NCI-H1436 treated with DMSO at 0.1 percent for 48 hours (cell line): ENCODE measurements at regions not wholly inside any gene's neighbourhood (a gene's known extent, or its start where the extent isn't known, plus 50 kb on each side); places are given as distances from the start of the nearest gene placed in this dataset.

Experiments
- DNase-seq: peaks from one replicate; lab custom pipeline; 2025; lab: John Stamatoyannopoulos, UW

DNA sequence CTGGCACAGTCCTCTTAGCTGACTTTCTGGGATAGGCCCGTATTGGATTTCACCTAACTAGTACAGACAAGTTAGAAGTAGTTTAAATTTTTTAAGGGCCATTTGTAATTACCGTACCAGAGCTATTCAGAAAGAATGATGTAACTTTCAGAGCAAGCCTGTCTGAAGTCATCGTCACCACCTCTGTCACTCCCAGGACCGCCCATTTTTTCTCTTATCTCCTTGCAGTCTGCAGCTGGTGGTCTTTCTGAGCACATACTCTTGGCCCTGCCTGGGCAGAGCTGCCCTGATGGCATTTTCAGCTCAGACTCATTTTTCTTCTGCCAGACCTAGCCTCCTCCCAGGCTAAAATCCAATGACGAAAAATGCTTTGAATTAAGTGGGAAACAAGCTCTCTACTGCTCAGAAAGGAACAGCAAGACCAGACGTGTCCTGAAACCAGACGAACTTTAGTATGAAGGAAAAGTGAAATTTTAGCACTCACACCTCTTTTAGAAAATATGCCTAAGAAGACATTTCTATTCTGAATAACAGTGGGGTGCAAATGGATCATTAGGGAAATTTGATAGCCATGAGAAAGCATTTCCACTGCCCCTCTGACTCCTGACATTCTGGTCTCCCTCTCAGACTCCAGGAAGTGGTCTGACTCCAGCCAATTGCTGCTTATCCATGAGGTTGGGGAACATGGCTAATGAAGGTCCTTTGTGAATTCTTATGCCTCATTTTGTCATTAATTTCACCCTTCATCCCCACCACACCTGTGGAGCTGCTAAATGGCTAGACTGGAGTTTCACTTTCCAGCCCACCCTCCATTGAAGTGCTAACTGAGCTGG is 162.4 kb upstream of the GYPA start:
- DNase-seq: no peak

DNA sequence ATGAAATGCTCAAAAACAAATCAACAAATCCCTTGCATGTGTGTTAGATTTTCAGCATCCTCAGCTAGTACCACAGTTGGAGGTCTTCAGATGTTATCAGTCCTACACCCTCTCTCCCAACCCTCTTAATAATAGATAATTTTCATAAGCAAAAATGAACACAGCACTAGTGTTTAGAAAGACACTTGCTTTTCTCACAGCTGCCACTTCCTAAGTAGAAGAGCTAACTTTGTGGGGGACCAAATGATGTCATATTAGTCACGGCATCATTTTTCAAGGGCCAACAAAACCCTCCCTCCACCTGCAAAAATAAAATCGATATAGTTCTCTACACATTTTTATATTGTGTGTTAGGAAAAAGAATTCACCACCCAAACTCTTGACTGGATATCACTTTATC is 163.5 kb upstream of the GYPA start:
- no peak for DNase-seq

DNA sequence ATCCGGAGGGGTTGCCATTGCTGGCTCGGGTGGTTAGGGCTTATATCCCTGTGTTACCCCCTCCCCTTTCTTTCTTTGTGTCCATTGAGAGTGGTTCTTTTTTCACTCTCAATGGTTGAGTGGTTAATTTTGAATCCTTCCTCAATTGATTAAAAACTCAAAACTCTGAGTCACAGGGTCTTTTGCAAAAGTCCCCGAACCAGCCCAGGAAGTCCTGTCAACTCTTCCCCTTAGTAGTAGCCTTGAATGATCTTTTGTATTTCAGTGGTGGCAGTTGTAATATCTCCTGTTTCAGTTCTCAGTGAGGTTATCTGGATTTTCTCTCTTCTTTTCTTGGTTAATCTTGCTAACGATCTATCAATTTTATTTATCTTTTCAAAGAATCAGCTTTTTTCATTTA is 170.0 kb upstream of the GYPA start:
- DNase-seq: no peak

DNA sequence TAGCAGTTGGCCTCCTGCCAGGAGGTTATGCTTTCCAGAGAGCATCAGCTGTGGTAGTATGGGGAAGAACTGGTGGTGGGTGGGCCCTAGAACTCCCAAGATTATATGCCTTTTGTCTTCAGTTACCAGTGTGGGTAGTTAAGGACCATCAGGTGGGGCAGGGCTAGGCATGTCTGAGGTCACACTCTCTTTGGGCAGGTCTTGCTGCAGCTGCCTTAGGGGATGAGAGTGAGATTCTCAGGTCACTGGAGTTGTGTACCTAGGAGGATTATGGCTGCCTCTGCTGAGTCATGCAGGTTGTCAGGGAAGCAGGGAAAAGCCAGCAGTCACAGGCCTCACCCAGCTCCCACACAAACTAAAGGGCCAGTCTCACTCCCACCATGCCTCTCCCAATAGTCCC is 172.9 kb upstream of the GYPA start:
- DNase-seq: no peak

DNA sequence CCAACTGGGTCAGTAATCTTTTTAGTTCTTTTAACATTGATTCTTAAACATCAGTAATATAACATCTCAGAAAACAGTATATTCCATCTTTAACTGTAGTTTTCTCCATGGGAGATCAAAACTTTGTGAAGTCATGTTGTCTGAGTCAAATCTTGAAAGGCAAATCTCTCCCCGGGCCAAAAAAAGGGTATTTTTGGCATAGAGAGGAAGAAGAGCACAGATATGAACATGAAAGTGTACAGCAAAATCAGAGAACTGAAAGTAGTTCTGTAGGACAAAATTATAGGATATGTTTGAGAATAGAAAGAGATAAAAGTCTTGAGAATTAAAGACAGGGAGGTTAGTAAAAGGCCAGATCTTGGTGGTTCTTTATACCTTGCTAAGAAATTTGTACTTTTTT is 176.4 kb upstream of the GYPA start:
- DNase-seq: no peak

DNA sequence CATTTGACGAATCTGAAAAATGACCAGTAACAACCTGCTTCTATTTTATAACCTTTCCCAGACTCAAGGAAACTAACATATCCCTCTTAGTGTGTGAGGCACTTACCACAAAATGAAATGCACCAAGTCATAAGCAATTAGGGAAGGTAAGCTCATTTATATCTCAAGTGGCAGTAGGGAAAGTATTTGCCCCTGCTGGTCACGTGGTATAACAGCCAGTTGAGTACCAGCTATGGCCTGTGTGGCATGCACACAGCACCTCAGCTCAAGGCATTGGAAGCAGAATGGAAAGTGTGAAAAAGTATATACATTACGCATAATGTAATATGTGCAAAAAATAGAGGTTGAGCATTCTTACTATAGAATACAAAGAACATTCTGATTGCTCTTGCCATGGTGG is 178.3 kb upstream of the GYPA start:
- DNase-seq: no peak

DNA sequence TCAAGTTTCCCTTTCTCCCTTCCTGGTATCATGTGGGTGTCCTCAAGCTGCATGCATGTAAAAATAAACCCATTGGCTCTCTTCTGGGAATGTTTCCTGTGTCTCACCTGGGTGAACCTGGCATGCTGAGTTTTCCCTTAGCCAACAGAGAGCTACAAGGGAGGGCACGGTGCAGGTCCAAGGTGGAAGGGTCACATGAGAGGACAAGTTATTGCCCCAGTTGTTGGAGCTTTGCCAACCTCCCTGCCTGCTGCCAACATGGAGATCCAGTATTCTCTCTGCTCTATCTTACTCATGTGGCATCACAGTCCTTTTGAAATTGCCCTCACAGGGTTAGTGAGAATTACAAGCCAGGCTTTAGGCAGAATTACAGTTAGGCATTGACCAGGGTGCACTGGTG is 196.1 kb upstream of the GYPA start:
- DNase-seq: no peak

DNA sequence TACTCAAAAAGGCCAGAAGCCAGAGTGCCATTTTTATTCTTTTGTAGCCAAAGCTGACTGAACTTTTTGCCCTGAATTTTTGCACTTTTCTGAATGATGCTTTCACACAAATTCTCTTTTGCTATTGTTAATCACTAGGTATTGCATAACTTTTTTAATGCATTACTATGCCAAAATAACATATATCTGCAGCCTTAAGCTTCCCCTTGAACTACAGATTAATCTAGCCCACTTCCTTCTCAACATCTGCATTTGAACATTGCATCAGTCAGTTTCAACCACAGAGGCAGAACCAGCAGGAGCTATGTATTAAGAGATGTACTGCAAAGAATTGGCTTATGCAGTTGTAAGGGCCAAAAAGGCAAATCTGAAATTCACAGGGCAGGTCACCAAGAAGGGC is 197.6 kb upstream of the GYPA start:
- DNase-seq: no peak

DNA sequence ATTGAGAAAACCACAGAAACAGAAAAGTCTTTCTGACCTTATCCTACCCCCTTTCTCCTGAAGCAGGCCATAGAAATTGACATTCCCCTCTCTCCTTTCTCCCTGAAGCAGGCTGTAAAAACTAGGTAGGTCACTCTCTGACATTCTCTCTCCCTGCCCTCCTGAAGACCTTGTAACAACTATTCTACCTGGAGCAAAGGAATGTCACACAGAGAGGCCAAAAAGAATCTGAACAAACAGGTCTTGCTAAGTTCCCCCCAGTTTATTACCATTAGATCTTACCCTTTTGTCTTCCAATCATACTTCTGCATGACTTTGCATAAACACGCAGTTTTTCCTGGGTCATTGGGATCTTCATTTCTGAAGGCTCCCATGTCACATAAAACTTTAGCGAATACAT is 198.3 kb upstream of the GYPA start:
- no peak for DNase-seq

DNA sequence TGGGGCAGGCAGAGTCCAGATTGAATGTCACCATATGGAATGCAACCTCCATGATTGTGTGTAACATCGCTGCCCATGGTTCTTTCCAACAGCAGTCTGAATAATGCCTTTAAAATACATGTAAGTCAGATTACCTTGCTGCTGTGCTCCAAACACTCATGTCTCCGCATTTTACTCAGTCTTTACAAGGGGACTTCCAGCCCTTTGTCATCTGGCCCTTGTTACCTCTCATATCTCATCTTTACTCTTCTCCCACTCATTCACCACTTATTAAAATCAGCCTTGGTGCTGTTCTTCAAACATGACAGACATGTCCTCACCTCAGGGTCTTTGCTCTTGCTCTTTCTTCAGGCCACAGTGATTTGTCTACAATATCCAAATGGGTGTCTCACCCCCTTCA is 200.4 kb upstream of the GYPA start:
- DNase-seq: no peak

DNA sequence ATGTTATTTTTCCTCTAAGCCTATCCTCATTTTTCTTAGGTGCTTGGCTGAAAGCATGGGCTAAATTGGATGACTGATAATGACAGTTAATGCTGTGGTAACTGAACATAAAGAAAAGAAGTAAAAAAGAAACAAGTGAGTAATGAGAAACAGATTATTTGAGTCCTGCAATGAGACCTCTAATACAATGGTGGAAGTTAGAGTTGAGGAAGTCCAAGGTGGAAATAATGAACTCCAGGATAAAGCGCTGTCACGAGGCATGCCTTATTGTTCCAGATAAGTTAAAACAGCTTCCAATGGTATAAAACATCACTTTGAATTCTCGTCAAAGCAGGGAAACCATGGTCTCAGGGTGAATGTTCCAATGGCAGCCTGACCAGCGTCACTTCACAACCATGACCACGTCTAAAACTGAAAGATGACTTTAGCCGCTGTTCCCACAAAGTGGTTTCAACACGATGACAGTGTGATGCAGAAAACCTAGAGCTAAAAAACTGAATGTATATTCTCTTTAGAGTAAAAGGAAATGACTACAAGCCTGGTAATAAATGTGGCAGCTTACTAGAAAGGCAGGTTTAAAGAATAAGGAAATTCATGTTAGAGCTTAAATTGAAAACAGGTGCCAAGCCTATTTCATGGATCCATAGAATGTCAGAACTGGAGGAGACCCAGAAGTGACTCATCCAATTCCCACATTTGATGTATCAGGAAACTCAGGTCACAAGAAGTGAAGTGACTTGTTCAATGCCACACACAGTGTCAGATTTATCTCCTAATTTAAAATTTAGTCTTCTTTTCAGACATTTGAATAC is 202.6 kb upstream of the GYPA start:
- DNase-seq: no peak

DNA sequence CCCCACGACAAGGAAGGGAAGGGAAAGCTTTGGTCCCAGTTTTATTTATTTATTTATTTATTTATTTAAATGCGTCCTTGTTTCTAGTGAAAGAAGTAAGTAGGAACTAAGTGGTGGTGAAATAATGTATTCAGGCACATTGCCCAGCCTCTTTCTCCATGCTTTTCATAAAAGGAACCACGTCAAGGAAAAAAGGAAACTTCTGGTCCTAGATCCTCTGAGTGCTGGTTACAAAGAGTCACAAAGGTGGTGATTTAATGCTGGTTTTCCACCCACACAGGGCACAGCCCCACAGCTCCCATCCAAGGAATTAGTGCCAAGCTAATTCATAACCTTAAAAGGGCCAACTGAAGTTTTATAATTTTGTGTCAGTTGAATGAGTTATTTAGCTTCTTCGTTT is 206.6 kb upstream of the GYPA start:
- no peak for DNase-seq

DNA sequence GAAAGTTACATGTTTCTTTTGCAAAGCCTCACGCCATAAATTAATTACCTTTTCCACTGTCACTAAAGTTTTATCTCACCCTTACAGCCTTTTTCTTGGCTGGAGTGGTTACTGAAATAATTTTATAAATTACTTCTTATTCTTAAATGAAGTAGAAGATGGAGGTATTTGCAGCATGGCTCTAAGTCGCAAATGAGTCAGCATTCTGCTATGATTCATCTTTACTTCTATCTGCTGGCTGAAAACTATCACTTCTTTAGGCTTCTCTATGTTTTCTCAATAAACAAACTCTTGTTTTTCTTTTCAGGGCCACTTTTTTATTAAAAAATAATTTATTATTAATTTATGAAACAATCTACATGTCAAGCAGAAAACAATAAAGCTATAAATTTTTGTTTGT is 210.2 kb upstream of the GYPA start:
- no peak for DNase-seq

DNA sequence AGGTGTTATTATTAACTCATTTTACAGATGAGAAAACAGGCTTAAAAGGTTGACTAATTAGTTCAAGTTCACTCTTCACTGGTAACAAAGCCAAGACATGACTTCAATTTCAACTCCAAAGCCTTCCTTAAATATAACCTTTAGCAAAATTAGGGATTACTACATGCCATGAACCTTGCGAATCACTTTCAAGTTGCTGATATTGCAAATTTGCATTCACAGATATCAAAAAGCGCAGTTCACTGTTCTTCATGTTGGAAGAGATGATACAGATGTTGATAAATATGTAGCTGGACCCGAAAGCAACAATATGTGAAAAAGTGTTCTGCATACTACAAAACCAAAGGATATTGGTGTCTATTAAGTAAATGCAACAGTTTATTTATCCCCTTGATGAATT is 210.8 kb upstream of the GYPA start:
- DNase-seq: no peak

DNA sequence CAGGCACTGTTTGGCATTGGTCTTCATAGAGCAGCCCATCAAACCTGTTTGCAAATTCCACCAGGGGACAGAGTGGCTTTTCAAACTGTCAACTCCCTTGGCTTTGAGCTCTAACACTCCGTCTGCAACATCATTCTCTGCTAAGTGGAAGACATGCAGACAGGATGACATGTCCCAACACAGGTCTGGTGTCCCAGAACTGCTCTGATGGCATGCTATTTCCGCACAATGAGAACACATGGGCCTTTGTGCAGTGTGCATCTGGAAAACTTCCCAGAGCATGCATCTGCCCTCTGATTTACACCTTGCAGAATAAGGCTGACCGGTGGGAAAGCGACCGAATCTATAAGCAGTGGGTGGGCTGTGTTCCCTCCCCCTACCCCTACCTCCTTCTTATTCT is 212.8 kb upstream of the GYPA start:
- DNase-seq: no peak

DNA sequence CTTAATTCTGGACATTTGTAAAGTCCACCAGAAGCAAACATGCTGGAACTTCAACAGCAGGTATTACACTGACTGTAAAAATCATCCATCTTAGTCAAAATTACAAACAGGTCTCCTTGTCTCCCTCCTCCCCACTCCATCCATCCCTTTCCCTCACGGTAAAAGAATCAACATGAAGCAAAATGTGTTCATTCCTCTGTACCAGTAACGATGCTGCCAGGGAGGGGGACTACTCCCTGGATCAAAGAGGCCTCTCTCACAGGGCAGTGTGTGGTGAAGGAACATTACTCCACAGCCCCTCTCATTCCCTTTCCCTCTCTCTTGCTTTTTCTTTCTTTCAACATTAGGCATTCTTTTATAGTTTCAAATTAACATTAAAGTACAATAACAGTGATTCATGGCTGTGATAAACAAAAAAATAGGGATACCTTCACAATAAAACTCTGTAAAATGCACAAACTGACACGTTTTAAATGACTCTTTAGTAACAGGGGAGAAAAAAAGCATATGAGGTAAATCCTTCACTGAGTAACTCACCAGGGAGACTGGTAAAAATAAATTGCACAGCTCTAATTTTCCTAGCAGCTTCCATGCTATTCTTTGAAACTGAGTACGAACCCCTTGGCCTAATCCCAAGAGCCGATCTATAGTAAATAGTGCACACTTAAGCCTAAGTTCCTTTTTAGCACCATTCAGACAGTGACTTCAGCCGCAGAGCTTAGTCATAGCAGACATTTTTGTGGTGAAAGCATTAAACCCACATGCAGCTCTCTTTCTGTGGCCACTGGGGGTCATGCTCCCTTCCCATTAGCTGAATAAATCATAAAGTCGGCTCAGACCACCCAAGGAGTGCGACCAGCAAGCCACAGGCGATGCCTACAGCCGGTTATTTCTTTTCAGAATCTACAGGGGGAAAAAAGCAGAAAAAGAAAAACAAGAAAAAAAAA is 215.6 kb upstream of the GYPA start:
- DNase-seq: no peak

DNA sequence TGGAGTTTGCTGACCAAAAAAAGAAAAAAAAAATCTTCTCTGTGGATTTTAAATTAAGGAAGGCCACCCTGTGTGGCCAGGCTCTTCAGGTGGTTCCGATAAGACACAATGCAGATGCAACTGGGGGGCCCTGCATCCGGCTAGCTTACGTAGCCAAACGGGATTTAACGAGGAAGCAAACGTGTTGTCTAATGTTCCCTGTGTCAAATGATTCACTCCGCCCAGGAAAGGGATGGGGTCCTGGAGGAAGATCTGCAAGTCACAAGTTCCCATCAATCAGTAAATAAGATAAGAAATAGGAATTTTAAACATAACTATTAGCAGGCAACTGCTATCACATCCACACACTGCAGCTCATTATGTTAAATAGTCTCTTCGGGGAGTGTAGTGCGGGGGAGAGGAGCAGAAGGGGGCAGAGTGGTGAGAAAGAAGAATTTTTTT is 216.4 kb upstream of the GYPA start:
- DNase-seq: no peak

DNA sequence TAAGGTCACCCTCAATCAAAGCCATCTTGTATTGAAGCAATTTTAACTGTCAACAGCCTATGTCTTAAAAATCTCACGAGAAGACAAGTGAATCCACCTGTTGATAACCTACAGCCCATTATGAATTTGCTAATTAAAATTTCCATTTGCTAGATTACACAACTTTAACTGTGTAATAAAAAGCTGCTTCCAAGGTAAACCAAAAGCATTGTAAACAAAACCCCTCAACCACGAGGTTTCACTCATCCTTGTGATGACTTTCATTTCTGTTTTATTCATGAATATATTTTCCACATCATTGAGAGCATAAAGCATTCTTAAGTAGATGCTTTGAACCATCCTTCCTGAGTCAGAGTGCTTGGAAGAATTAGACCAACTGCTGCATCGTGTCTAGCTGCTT is 217.5 kb upstream of the GYPA start:
- DNase-seq: no peak

DNA sequence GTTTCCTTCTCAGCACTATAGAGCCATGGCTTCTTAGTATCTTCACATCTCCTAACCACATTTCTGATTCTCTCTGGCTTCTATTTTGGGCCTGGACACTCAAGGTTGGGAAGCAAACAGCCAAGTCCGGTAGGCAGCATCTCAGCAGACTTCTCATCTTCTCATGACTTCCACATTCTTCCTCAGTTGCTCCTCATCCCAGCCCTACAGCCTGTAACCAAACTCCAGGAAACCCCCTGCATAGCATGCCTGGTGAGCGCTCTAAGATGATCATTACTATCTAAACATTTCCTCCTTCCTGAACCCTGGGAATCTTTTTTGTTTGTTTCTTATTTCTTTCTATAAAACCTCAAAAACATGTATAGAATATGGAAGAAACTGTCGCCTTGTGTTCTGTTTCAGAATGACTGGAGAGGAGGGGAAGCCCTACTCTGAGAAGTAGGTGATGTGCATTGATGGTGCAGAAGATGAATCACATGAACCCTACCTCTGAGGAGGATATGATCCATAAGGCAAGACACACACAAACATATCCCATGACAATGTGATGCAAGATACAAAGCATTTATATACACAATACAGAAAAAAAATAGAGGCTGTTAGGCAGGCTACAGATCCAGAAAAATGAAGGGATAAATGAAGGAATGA is 219.8 kb upstream of the GYPA start:
- DNase-seq: no peak

DNA sequence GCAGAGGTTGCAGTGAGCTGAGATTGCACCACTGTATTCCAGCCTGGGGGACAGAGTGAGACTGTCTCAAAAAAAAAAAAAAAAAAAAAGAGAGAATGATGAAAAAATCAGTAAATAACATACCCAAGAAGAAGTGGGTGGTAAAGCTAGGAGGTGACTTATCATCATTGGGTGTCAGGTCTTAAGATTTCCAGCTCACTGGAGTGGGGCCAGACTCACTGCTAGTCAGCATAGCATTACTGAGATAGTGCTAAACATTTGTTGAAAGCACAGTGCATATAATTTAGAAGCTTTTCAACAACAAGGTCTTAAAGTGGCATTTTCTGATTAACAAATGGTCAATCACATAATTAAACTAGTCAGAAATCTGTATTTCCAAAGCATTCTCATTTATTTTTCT is 221.8 kb upstream of the GYPA start:
- DNase-seq: no peak

DNA sequence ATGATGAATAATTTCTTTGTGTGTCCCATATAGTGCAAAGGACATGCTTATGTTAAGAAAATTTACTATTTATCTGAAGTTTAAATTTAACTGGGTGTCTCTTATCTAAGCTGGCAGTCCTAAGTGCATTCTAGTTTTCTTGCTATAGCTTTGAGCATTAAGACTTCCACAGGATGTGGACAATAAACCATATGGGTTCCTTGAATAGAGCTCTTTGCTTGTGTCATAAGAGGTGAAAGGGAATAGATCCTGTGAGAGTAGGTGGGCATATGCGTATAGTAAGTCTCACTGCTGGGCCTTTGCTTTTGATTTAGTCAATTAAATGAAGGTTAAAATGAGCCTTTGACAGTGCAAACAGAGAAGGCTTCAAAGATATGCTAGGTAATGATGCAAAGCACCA is 223.4 kb upstream of the GYPA start:
- no peak for DNase-seq

DNA sequence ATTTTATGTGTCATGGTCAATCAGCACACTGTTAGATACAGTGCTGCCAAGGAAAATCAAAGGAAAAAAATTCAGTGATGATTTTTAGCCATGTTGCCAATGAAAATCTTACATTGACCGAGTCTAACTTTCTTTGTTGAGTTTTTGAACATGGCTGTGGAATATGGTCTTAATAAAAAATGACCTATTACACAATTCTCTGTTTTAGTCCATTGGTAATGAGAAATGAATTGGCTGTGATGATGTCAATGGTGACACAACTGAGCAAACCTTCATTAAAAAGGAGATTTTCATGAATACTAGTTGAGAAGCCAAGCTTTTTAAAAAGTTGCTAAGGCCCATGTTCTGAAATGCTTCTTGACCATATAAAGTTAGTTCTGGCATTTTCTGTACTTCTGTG is 225.9 kb upstream of the GYPA start:
- DNase-seq: no peak
